HEK293 (cell line): ENCODE measurements at regions not wholly inside any gene's neighbourhood (a gene's known extent, or its start where the extent isn't known, plus 50 kb on each side); places are given as distances from the start of the nearest gene placed in this dataset.
A peak's percentile ranks its signal among the peaks of the same experiment; 100 is the strongest.

Source experiments
- CTCF ChIA-PET: fragments of 350-600 bp; formaldehyde crosslinking; extraction: SDS; loops from one replicate; lab custom pipeline; 2021; ENCODE audit warnings: antibody characterized with exemption; lab: Yijun Ruan, JAX
- POLR2A ChIA-PET: fragments of 300-600 bp; formaldehyde crosslinking; extraction: SDS; loops from one replicate; lab custom pipeline; 2020; ENCODE audit warnings: antibody characterized with exemption, inconsistent platforms; lab: Yijun Ruan, JAX
- H3K27ac ChIP-seq: fragments of 200-500 bp; sonication (Bioruptor generic); 2 replicates; pipeline ENCODE4 v1.5.1; 2014; ENCODE audit warnings: low read depth, low read length, control low read depth, inconsistent platforms; ENCODE audit errors: extremely low read depth
- H3K36me3 ChIP-seq, 2 experiments: fragments of 200-500 bp in 1 of 2; sonication (Bioruptor generic) in 1 of 2; 1 replicate in 1 of 2; 2 replicates in 1 of 2; pipeline ENCODE4 v1.5.1; 2014 to 2017; ENCODE audit warnings: inconsistent platforms in 2 of 2, low read length in 2 of 2; ENCODE audit not compliant: control insufficient read depth in 2 of 2, insufficient read depth in 1 of 2
- H3K4me1 ChIP-seq: fragments of 200-500 bp; sonication (Bioruptor generic); 2 replicates; pipeline ENCODE4 v1.5.1; 2014; ENCODE audit warnings: mild to moderate bottlenecking, low read length, inconsistent platforms; ENCODE audit not compliant: control insufficient read depth, insufficient read depth
- H3K4me3 ChIP-seq: 2 replicates; pipeline ENCODE4 v1.5.1; 2011; ENCODE audit warnings: low read depth, mild to moderate bottlenecking, control low read depth, low read length, moderate library complexity
- H3K9me3 ChIP-seq: fragments of 200-500 bp; sonication (Bioruptor generic); 2 replicates; pipeline ENCODE4 v1.5.1; 2014; ENCODE audit warnings: low read depth, low read length, inconsistent platforms; ENCODE audit not compliant: control insufficient read depth, insufficient read depth
- GLIS2 ChIP-seq: fragments of 450-650 bp; formaldehyde crosslinking; IDR thresholded peaks from 2 replicates; pipeline ENCODE4 v1.5.1; 2016; ENCODE audit warnings: missing biosample characterization, missing genetic modification characterization
- IKZF3 ChIP-seq: fragments of 450-650 bp; IDR thresholded peaks from 2 replicates; pipeline ENCODE4 v1.5.0; 2018; ENCODE audit warnings: missing biosample characterization, mild to moderate bottlenecking, missing genetic modification characterization, moderate library complexity
- KLF1 ChIP-seq: fragments of 450-650 bp; formaldehyde crosslinking; IDR thresholded peaks from 2 replicates; pipeline ENCODE4 v1.5.1; 2016; ENCODE audit warnings: missing biosample characterization, missing genetic modification characterization
- KLF8 ChIP-seq: fragments of 450-650 bp; formaldehyde crosslinking; IDR thresholded peaks from 2 replicates; pipeline ENCODE4 v1.5.1; 2016; ENCODE audit warnings: missing biosample characterization, missing genetic modification characterization
- KLF9 ChIP-seq: fragments of 450-650 bp; formaldehyde crosslinking; IDR thresholded peaks from 2 replicates; pipeline ENCODE4 v1.5.1; 2016; ENCODE audit warnings: missing biosample characterization, missing genetic modification characterization, low read depth
- PRDM6 ChIP-seq: fragments of 450-650 bp; formaldehyde crosslinking; IDR thresholded peaks from 2 replicates; pipeline ENCODE4 v1.5.1; 2017; ENCODE audit warnings: missing biosample characterization, missing genetic modification characterization
- SCRT2 ChIP-seq: fragments of 450-650 bp; formaldehyde crosslinking; IDR thresholded peaks from 2 replicates; pipeline ENCODE4 v1.5.1; 2016; ENCODE audit warnings: missing biosample characterization, missing genetic modification characterization
- WT1 ChIP-seq: fragments of 450-650 bp; formaldehyde crosslinking; IDR thresholded peaks from 2 replicates; pipeline ENCODE4 v1.5.1; 2016; ENCODE audit warnings: missing biosample characterization, missing genetic modification characterization
- ZNF148 ChIP-seq: fragments of 450-650 bp; formaldehyde crosslinking; IDR thresholded peaks from 2 replicates; pipeline ENCODE4 v1.5.0; 2017; ENCODE audit warnings: missing biosample characterization, missing genetic modification characterization, borderline replicate concordance
- ZNF2 ChIP-seq: fragments of 450-650 bp; formaldehyde crosslinking; IDR thresholded peaks from 2 replicates; pipeline ENCODE4 v1.5.1; 2016; ENCODE audit warnings: missing biosample characterization, missing genetic modification characterization
- ZNF202 ChIP-seq: fragments of 450-650 bp; formaldehyde crosslinking; IDR thresholded peaks from 2 replicates; pipeline ENCODE4 v1.5.1; 2016; ENCODE audit warnings: missing biosample characterization, missing genetic modification characterization, borderline replicate concordance
- ZNF24 ChIP-seq: fragments of 450-650 bp; formaldehyde crosslinking; IDR thresholded peaks from 2 replicates; pipeline ENCODE4 v1.5.1; 2016; ENCODE audit warnings: missing biosample characterization, missing genetic modification characterization
- ZNF26 ChIP-seq: fragments of 450-650 bp; formaldehyde crosslinking; IDR thresholded peaks from 2 replicates; pipeline ENCODE4 v1.5.1; 2016; ENCODE audit warnings: missing biosample characterization, missing genetic modification characterization
- ZNF292 ChIP-seq: fragments of 450-650 bp; formaldehyde crosslinking; IDR thresholded peaks from 2 replicates; pipeline ENCODE4 v1.5.1; 2016; ENCODE audit warnings: low read depth, missing biosample characterization, missing genetic modification characterization, borderline replicate concordance
- ZNF423 ChIP-seq: fragments of 450-650 bp; formaldehyde crosslinking; IDR thresholded peaks from 2 replicates; pipeline ENCODE4 v1.5.1; 2016; ENCODE audit warnings: missing biosample characterization, missing genetic modification characterization
- ZNF561 ChIP-seq: fragments of 450-650 bp; IDR thresholded peaks from 2 replicates; pipeline ENCODE4 v1.5.1; 2018; ENCODE audit warnings: missing biosample characterization, missing genetic modification characterization, borderline replicate concordance
- ZNF639 ChIP-seq: fragments of 450-650 bp; formaldehyde crosslinking; IDR thresholded peaks from 2 replicates; pipeline ENCODE4 v1.5.1; 2016; ENCODE audit warnings: missing biosample characterization, missing genetic modification characterization

- Histone ChIP-seq H3K36me3 (no peaks in the 10 kb centered on the region), H3K4me3 (no peak overlapping the region), H3K9me3 (no peaks in the 10 kb centered on the region), H3K4me1 (peaks cover 7% of the 10 kb centered on the region; the same call in 1 of the 2 replicates), H3K27ac (no peak overlapping the region)
- 0 out of 2 replicates have a peak, but pooled peaks have one; percentile 16 for TF ChIP-seq ZNF639 (tag by site-specific recombination)
- no peak for TF ChIP-seq ZNF202
- no peak for TF ChIP-seq ZNF2
- TF ChIP-seq ZNF561 (tag by site-specific recombination): no peak
- TF ChIP-seq WT1 (tag by site-specific recombination): no peak
- no peak for TF ChIP-seq ZNF148 (tag by site-specific recombination)
- no peak for TF ChIP-seq KLF9 (tag by site-specific recombination)
- TF ChIP-seq KLF8 (tag by site-specific recombination): no peak
- POLR2A ChIA-PET: interaction anchor here (0.6 to 1.0 kb wide), 2 partner anchors 20 to 109 kb away, joined by 3 to 6 read pairs; no protein-coding TSS in a partner anchor
- CTCF ChIA-PET: interaction anchor here (1.7 kb wide), 1 partner anchor 16 kb away, joined by 5 read pairs; no protein-coding TSS in a partner anchor
Observed at GRCh38 chr21:31564439-31564838, 95.1 kb upstream of the SOD1 start.

- Histone ChIP-seq H3K36me3 (no peaks in the 10 kb centered on the region), H3K27ac (no peak overlapping the region), H3K4me3 (no peak overlapping the region), H3K9me3 (no peaks in the 10 kb centered on the region), H3K4me1 (peaks cover 23% of the 10 kb centered on the region)
- ChIA-PET CTCF (interaction anchor here (0.7 to 2.4 kb wide), 4 partner anchors 14 to 452 kb away, joined by 3 to 15 read pairs (median 3); no protein-coding TSS in a partner anchor), POLR2A (interaction anchor here (1.5 kb wide), 1 partner anchor 91 kb away, joined by 4 read pairs; no protein-coding TSS in a partner anchor)
- peak; percentile 58; the same call in 1 of the 2 replicates for TF ChIP-seq ZNF24 (tag by site-specific recombination)
- TF ChIP-seq SCRT2: peak; percentile 90
- no peak for TF ChIP-seq IKZF3 (tag by site-specific recombination)
Observed at GRCh38 chr21:31560479-31560878, 99.0 kb upstream of the SOD1 start.

GRCh38 chr21:31559368-31560119 is 99.9 kb upstream of the SOD1 start:
- ChIA-PET CTCF (interaction anchor here (0.7 to 3.2 kb wide), 21 partner anchors 11 to 451 kb away, joined by 3 to 25 read pairs (median 3); no protein-coding TSS in a partner anchor), POLR2A (interaction anchor here (0.5 to 2.3 kb wide), 29 partner anchors 8 to 1042 kb away, joined by 3 to 28 read pairs (median 5); partner anchors contain the start of genes HUNK and TIAM1)
- H3K4me1 ChIP-seq: peaks cover 32% of the 10 kb centered on the region
- H3K27ac ChIP-seq: peak overlapping the region; percentile 91
- H3K4me3 ChIP-seq: peak overlapping the region; percentile 75
- no peaks in the 10 kb centered on the region for H3K9me3 ChIP-seq
- H3K36me3 ChIP-seq: no peaks in the 10 kb centered on the region
- TF ChIP-seq KLF1 (tag by site-specific recombination) (no peak), GLIS2 (tag by site-specific recombination) (peak; percentile 98), ZNF292 (no peak), ZNF26 (no peak), PRDM6 (tag by site-specific recombination) (no peak), KLF8 (tag by site-specific recombination) (peak; percentile 51; the same call in 1 of the 2 replicates), ZNF423 (tag by site-specific recombination) (peak; percentile 54; the same call in 1 of the 2 replicates)
